ENCODE measurements at regions not wholly inside any gene's neighbourhood (a gene's known extent, or its start where the extent isn't known, plus 50 kb on each side); places are given as distances from the start of the nearest gene placed in this dataset.
A peak's percentile ranks its signal among the peaks of the same experiment; 100 is the strongest.

- no peak for DNase-seq
- TF ChIP-seq POLR2A (IDR thresholded peaks at IDR 0.05) (no peak), CTCF (IDR thresholded peaks at IDR 0.05) (no peak)
Observed at GRCh38 chr11:112310848-112311247, 50.2 kb upstream of the PLET1 start.

DNA sequence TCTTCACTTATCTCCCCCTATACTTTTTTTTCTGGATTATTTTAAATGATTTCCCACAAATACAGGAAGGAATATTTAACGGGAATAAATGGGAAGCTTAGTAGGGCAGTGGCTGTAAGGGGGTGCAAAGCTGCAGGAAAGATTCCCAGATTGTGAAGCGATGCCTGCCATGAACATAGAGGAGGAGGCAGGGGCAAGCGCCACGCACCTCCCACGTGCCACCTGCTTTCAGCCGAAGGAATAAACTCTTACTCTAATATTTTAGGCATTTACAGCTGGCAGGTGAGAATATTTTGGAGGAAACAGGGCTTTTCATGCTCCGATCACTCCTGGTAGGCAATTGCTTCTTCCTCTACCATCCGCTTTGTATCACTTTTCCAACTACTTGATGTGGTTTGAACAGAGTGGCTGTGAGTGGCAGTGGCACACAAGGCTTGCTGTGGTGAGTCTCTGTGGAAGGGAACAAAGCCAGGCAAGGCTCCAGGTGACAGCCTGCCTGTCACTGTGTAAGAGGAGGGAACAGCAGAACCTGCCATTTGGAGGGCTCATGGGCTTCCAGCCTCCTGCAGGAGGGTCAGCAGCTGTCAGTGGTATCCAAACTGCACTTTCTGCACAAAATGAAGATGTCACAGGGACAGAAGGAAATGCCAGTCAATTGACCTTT lies 54.5 kb upstream of the PLET1 start:
- no peak for TF ChIP-seq POLR2A (IDR thresholded peaks at IDR 0.05)
- TF ChIP-seq CTCF (IDR thresholded peaks at IDR 0.05): no peak
- Histone ChIP-seq H3K4me3 (no peak overlapping the region), H3K27ac (no peak overlapping the region), H3K27me3 (no peaks in the 10 kb centered on the region), H3K36me3 (no peaks in the 10 kb centered on the region), H3K4me1 (no peaks in the 10 kb centered on the region), H3K9me3 (no peaks in the 10 kb centered on the region)
- intact Hi-C loops (cut with DNase I; ENCODE audit: low total_unique reads): no loop called here
- DNase-seq: no peak

More at GRCh38 chr11:112310848-112311247, 50.2 kb upstream of the PLET1 start:
- Histone ChIP-seq H3K4me3 (no peak overlapping the region), H3K27me3 (no peaks in the 10 kb centered on the region), H3K36me3 (no peaks in the 10 kb centered on the region), H3K4me1 (no peaks in the 10 kb centered on the region), H3K9me3 (peaks cover 0 to 4% of the 10 kb centered on the region in 2 donors), H3K27ac (no peak overlapping the region)
- intact Hi-C loops (cut with DNase I; ENCODE audit: low total_unique reads): no loop called here

DNA sequence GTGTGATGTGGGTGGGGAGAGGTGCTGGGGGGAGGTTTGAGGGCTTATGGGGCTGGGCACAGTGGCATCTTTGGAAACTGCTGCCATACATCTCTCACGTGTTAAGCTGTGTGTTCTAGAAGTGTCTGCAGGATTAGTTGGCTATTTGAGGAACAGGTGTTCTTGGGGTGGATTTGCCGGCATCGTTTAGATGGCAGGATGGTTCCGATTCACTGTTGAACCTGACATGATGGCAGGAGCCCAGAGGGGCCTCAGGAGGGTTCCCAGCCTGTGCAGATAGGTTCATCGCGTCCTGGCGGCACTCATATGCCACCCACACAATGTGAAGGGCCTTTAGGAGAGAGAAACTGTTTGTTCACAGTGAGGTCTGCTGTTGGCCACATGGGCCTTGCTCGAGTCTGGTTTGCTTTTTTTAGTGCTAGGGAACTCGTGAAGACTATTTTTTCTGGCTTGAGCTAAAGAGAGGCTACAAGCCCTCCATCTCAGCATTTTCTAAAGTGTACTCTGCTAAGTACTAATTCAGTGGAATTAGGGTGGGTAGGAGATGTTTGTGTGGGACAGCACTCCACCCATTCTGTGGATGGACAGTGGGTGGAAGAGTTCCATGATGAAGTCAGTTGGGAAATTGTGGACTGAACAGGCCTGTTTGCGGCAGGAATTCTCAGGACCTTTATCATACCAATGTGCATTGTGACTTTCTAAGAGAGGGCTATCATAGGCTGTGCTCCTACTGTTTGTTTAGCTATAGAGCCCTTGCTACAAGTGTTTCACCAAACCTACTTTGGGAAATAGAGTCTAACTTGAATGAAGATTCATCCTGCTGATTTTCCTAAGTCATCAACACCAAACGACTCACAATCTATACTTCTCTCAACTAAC lies 55.4 kb upstream of the PLET1 start:
- no peaks in the 10 kb centered on the region for H3K36me3 ChIP-seq

GRCh38 chr11:112316971-112317370 lies 56.3 kb upstream of the PLET1 start:
- TF ChIP-seq POLR2A (IDR thresholded peaks at IDR 0.05): no peak
- TF ChIP-seq CTCF (IDR thresholded peaks at IDR 0.05): no peak
- no peak for DNase-seq
- Histone ChIP-seq H3K4me1 (no peaks in the 10 kb centered on the region), H3K27ac (no peak overlapping the region), H3K4me3 (no peak overlapping the region), H3K36me3 (no peaks in the 10 kb centered on the region), H3K9me3 (no peaks in the 10 kb centered on the region), H3K27me3 (no peaks in the 10 kb centered on the region)
- intact Hi-C loops (cut with DNase I; ENCODE audit: low total_unique reads): no loop called here

More for the DNA sequence above, 55.4 kb upstream of the PLET1 start:
- H3K4me1 ChIP-seq: no peaks in the 10 kb centered on the region
- no peak overlapping the region for H3K27ac ChIP-seq
- intact Hi-C loops (cut with DNase I; ENCODE audit: low total_unique reads): no loop called here
- DNase-seq: no peak
- TF ChIP-seq CTCF (IDR thresholded peaks at IDR 0.05) (no peak), POLR2A (IDR thresholded peaks at IDR 0.05) (no peak)
- no peak overlapping the region for H3K4me3 ChIP-seq
- H3K9me3 ChIP-seq: no peaks in the 10 kb centered on the region
- H3K27me3 ChIP-seq: no peaks in the 10 kb centered on the region

DNA sequence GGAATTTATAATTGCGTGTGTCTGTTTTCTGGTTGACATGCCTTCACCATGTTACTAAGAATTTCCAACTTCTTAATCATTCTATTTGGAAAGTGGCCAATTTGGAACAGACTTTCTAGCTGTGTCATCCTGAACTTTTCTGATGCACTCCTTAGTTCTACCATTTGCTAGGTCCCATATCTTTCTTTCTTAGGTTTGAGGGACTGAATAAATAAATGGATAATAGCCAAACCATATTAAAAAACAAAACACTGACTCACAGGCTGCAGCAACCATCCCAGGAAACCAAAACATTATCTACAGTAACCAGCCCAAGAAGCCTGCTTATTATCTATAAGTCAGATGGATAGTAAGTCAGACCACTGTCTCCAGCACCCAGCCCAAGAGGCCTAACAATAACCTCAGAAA lies 57.5 kb upstream of the PLET1 start:
- Histone ChIP-seq H3K9me3 (no peaks in the 10 kb centered on the region), H3K36me3 (no peaks in the 10 kb centered on the region), H3K27ac (peak overlapping the region; percentile 22 to 31), H3K4me3 (no peak overlapping the region), H3K4me1 (no peaks in the 10 kb centered on the region), H3K27me3 (no peaks in the 10 kb centered on the region)
- TF ChIP-seq POLR2A (IDR thresholded peaks at IDR 0.05): no peak
- TF ChIP-seq CTCF (IDR thresholded peaks at IDR 0.05): no peak
- DNase-seq: no peak
- intact Hi-C loops (cut with DNase I; ENCODE audit: low total_unique reads): no loop called here
